ENCODE measurements at regions not wholly inside any gene's neighbourhood (a gene's known extent, or its start where the extent isn't known, plus 50 kb on each side); places are given as distances from the start of the nearest gene placed in this dataset.

DNA sequence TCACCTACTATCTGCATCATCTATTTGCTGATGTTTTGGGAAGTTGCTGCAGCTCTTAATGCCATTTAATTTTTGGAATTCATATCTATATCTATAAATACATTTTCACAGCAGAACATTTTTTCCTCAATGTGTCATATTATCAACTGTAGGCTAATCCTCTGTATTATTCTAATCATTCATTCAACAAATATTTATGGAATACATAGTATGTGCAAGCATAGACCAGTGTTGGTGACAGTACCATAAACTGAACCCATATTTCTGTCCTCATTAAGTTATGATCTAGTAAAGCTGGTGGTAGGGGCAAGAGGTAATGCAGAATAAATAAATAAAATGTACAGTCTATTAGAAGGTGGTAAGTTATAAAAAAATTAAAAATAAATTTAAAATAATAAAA, 585.3 kb upstream of the BCHE start:
- no peak for TF ChIP-seq EZH2 (IDR thresholded peaks at IDR 0.05; ENCODE audit: insufficient read depth, poor library complexity, severe bottlenecking)
- no peak for TF ChIP-seq EZH2phosphoT487 (IDR thresholded peaks at IDR 0.05; ENCODE audit: insufficient read depth, low read depth)
